ENCODE measurements at regions not wholly inside any gene's neighbourhood (a gene's known extent, or its start where the extent isn't known, plus 50 kb on each side); places are given as distances from the start of the nearest gene placed in this dataset.

GRCh38 chr15:100810831-100811230, 68.8 kb upstream of the ALDH1A3 start:
- no peaks in the 10 kb centered on the region for H3K36me3 ChIP-seq
- no peak for TF ChIP-seq POLR2A (IDR thresholded peaks at IDR 0.05)
- no peak for TF ChIP-seq CTCF (IDR thresholded peaks at IDR 0.05)
- no peak for TF ChIP-seq POLR2AphosphoS5 (IDR thresholded peaks at IDR 0.05; ENCODE audit: insufficient read depth in 1 of 2, low read depth in 1 of 2)
- intact Hi-C loops (cut with DNase I): no loop called here
- no peaks in the 10 kb centered on the region for H3K27me3 ChIP-seq
- no peak overlapping the region for H3K27ac ChIP-seq
- H3K4me3 ChIP-seq: no peak overlapping the region
- H3K4me1 ChIP-seq: no peaks in the 10 kb centered on the region
- DNase-seq (ENCODE audit: extremely low spot score in 2 of 2): no peak
- H3K9me3 ChIP-seq: no peaks in the 10 kb centered on the region

GRCh38 chr15:100812802-100813201, 66.8 kb upstream of the ALDH1A3 start:
- no peak for DNase-seq (ENCODE audit: extremely low spot score in 2 of 2)
- no peaks in the 10 kb centered on the region for H3K27me3 ChIP-seq
- no peaks in the 10 kb centered on the region for H3K9me3 ChIP-seq

GRCh38 chr15:100818927-100819326, 60.7 kb upstream of the ALDH1A3 start:
- Histone ChIP-seq H3K36me3 (no peaks in the 10 kb centered on the region), H3K4me1 (no peaks in the 10 kb centered on the region), H3K27me3 (no peaks in the 10 kb centered on the region), H3K27ac (peak overlapping the region; percentile 21), H3K9me3 (no peaks in the 10 kb centered on the region), H3K4me3 (no peak overlapping the region)
- intact Hi-C loops (cut with DNase I): no loop called here
- no peak for TF ChIP-seq POLR2A (IDR thresholded peaks at IDR 0.05)
- peak in 1 of 2 donors; percentile 38 for TF ChIP-seq POLR2AphosphoS5 (IDR thresholded peaks at IDR 0.05; ENCODE audit: insufficient read depth in 1 of 2, low read depth in 1 of 2)
- TF ChIP-seq CTCF (IDR thresholded peaks at IDR 0.05): no peak
- no peak for DNase-seq (ENCODE audit: extremely low spot score in 2 of 2)

More at GRCh38 chr15:100812802-100813201, 66.8 kb upstream of the ALDH1A3 start:
- intact Hi-C loops (cut with DNase I): no loop called here
- TF ChIP-seq POLR2A (IDR thresholded peaks at IDR 0.05) (no peak), POLR2AphosphoS5 (IDR thresholded peaks at IDR 0.05; ENCODE audit: insufficient read depth in 1 of 2, low read depth in 1 of 2) (no peak), CTCF (IDR thresholded peaks at IDR 0.05) (no peak)
- Histone ChIP-seq H3K4me3 (no peak overlapping the region), H3K4me1 (no peaks in the 10 kb centered on the region), H3K27ac (no peak overlapping the region), H3K36me3 (no peaks in the 10 kb centered on the region)

- Histone ChIP-seq H3K4me1 (no peaks in the 10 kb centered on the region), H3K4me3 (no peak overlapping the region), H3K36me3 (no peaks in the 10 kb centered on the region), H3K27ac (no peak overlapping the region), H3K27me3 (no peaks in the 10 kb centered on the region), H3K9me3 (no peaks in the 10 kb centered on the region)
- TF ChIP-seq POLR2A (IDR thresholded peaks at IDR 0.05): no peak
- TF ChIP-seq POLR2AphosphoS5 (IDR thresholded peaks at IDR 0.05; ENCODE audit: insufficient read depth in 1 of 2, low read depth in 1 of 2): no peak
- no peak for TF ChIP-seq CTCF (IDR thresholded peaks at IDR 0.05)
- intact Hi-C loops (cut with DNase I): no loop called here
- DNase-seq (ENCODE audit: extremely low spot score in 2 of 2): no peak
Measured at GRCh38 chr15:100820528-100820927, 59.1 kb upstream of the ALDH1A3 start.

- Histone ChIP-seq H3K4me1 (no peaks in the 10 kb centered on the region), H3K9me3 (no peaks in the 10 kb centered on the region), H3K27ac (no peak overlapping the region), H3K36me3 (no peaks in the 10 kb centered on the region), H3K27me3 (no peaks in the 10 kb centered on the region), H3K4me3 (no peak overlapping the region)
- TF ChIP-seq CTCF (IDR thresholded peaks at IDR 0.05) (no peak), POLR2A (IDR thresholded peaks at IDR 0.05) (no peak), POLR2AphosphoS5 (IDR thresholded peaks at IDR 0.05; ENCODE audit: insufficient read depth in 1 of 2, low read depth in 1 of 2) (no peak)
- intact Hi-C loops (cut with DNase I): no loop called here
- DNase-seq (ENCODE audit: extremely low spot score in 2 of 2): no peak
Measured at GRCh38 chr15:100821327-100821726, 58.3 kb upstream of the ALDH1A3 start.

Measured in vagina (tissue), 2 donors.